ENCODE measurements at regions not wholly inside any gene's neighbourhood (a gene's known extent, or its start where the extent isn't known, plus 50 kb on each side); places are given as distances from the start of the nearest gene placed in this dataset.

- Histone ChIP-seq H3K36me3 (ENCODE audit: control insufficient read depth in 2 of 2, insufficient read depth in 2 of 2, low read length in 1 of 2) (no peaks in the 10 kb centered on the region), H2AFZ (ENCODE audit: control insufficient read depth, low read depth, low read length) (no peak overlapping the region), H3K27ac (ENCODE audit: control insufficient read depth, insufficient read depth) (no peak overlapping the region), H3K27me3 (replicated peaks in 1 of 2; ENCODE audit: control insufficient read depth in 2 of 2, insufficient read depth in 2 of 2, low read length in 1 of 2) (no peaks in the 10 kb centered on the region; a peak in 1 of 4 replicates), H4K20me1 (ENCODE audit: control insufficient read depth, insufficient read depth) (no peaks in the 10 kb centered on the region), H3K4me1 (ENCODE audit: control insufficient read depth, insufficient read depth, low read length) (no peaks in the 10 kb centered on the region), H3K4me3 (no peak overlapping the region), H3K79me2 (ENCODE audit: control insufficient read depth, insufficient read depth, low read length) (no peaks in the 10 kb centered on the region), H3K9ac (ENCODE audit: control insufficient read depth, insufficient read depth, low read length) (no peak overlapping the region), H3K9me3 (replicated peaks; ENCODE audit: control insufficient read depth, insufficient read depth, low read length) (no peaks in the 10 kb centered on the region), H3K4me2 (ENCODE audit: control insufficient read depth, insufficient read depth) (no peak overlapping the region)
- ATAC-seq: no peak
- ChIA-PET SMC1A (ENCODE audit: uncharacterized antibody, unreplicated experiment) (no interaction called here), RAD21 (ENCODE audit: unreplicated experiment) (no interaction called here), POLR2A (no interaction called here), CTCF (no interaction called here)
- in situ Hi-C loops (cut with MboI): no loop called here
- BruUV-seq (replicated peaks): no TSS peak
- no peak for FAIRE-seq
- intact Hi-C loops (cut with micrococcal nuclease; ENCODE audit: unreplicated experiment): no loop called here
- DNase-seq (ENCODE audit: low read depth, low spot score): no peak
- TF ChIP-seq ZBTB11 (CRISPR knock-in tag; IDR thresholded peaks at IDR 0.05) (no peak), CUX1 (IDR thresholded peaks at IDR 0.05; ENCODE audit: insufficient replicate concordance, low read depth, low read length) (no peak)
- 2% methylated on average over 2 of the region's 2 CpGs for WGBS (ENCODE audit: insufficient coverage, insufficient replicate concordance, low lambda C conversion rate, missing lambda C conversion rate)
These were observed 415.1 kb downstream of the LRRIQ3 start for GRCh38 chr1:73782901-73783300.
